Neural progenitor cell (in vitro differentiated cells): ENCODE measurements at regions not wholly inside any gene's neighbourhood (a gene's known extent, or its start where the extent isn't known, plus 50 kb on each side); places are given as distances from the start of the nearest gene placed in this dataset.
"Not testable (repeated sequence)": the region's sequence is repeated elsewhere in the genome, so short reads cannot be mapped to it uniquely, and the experiment has no call there.

Experiments
- DNase-seq: peaks from one replicate; pipeline ENCODE4 v3.0.0-alpha.2; 2016; ENCODE audit warnings: low spot score
- H2AFZ ChIP-seq: fragments of 200-600 bp; sonication (generic); replicated peaks from 2 replicates; pipeline ENCODE4 v1.6.1; 2016; ENCODE audit warnings: antibody characterized with exemption
- H3F3A ChIP-seq: fragments of 200-600 bp; sonication (generic); 2 replicates; pipeline ENCODE4 v1.6.1; 2016; ENCODE audit warnings: antibody characterized with exemption, low read depth
- H3K27ac ChIP-seq: fragments of 200-600 bp; sonication (generic); 2 replicates; pipeline ENCODE4 v1.5.1; 2016; ENCODE audit warnings: mild to moderate bottlenecking
- H3K27me3 ChIP-seq: fragments of 200-600 bp; sonication (generic); 2 replicates; pipeline ENCODE4 v1.6.1; 2016; ENCODE audit warnings: mild to moderate bottlenecking, moderate library complexity
- H3K36me3 ChIP-seq: fragments of 200-600 bp; sonication (generic); 2 replicates; pipeline ENCODE4 v1.5.1; 2016
- H3K4me1 ChIP-seq: fragments of 200-600 bp; sonication (generic); 2 replicates; pipeline ENCODE4 v1.6.1; 2016; ENCODE audit warnings: mixed run types
- H3K4me2 ChIP-seq: fragments of 200-600 bp; sonication (generic); 2 replicates; pipeline ENCODE4 v1.6.1; 2016
- H3K4me3 ChIP-seq: fragments of 200-600 bp; sonication (generic); 2 replicates; pipeline ENCODE4 v1.5.1; 2016
- H3K79me2 ChIP-seq: fragments of 200-600 bp; sonication (generic); 2 replicates; pipeline ENCODE4 v1.6.1; 2016; ENCODE audit warnings: low read depth
- H3K9ac ChIP-seq: fragments of 200-600 bp; sonication (generic); 2 replicates; pipeline ENCODE4 v1.6.1; 2016
- H3K9me3 ChIP-seq: fragments of 200-600 bp; sonication (generic); 2 replicates; pipeline ENCODE4 v1.5.1; 2016; ENCODE audit warnings: low read depth
- H4K20me1 ChIP-seq: fragments of 200-600 bp; sonication (generic); 2 replicates; pipeline ENCODE4 v1.6.1; 2016; ENCODE audit warnings: low read depth
- H3K27ac Mint-ChIP-seq: 3 replicates; pipeline ENCODE4 v1.8.0; 2021; ENCODE audit warnings: mixed read lengths
- H3K27me3 Mint-ChIP-seq: 2 replicates; pipeline ENCODE4 v1.8.0; 2022; ENCODE audit warnings: low read depth, mild to moderate bottlenecking, inconsistent platforms, moderate library complexity, mixed read lengths; ENCODE audit not compliant: insufficient read depth
- H3K36me3 Mint-ChIP-seq: 3 replicates; pipeline ENCODE4 v1.8.0; 2021; ENCODE audit warnings: mixed read lengths
- H3K4me1 Mint-ChIP-seq: 3 replicates; pipeline ENCODE4 v1.8.0; 2021; ENCODE audit warnings: mixed read lengths
- H3K4me3 Mint-ChIP-seq: 3 replicates; pipeline ENCODE4 v1.8.0; 2021; ENCODE audit warnings: mild to moderate bottlenecking, moderate library complexity, mixed read lengths
- H3K9me3 Mint-ChIP-seq: 3 replicates; pipeline ENCODE4 v1.8.0; 2020; ENCODE audit warnings: mixed read lengths
- EZH2 ChIP-seq: fragments of 200-600 bp; sonication (generic); IDR thresholded peaks from 2 replicates; pipeline ENCODE4 v1.6.1; 2017; ENCODE audit warnings: antibody characterized with exemption, mild to moderate bottlenecking, moderate library complexity
- EZH2phosphoT487 ChIP-seq: fragments of 200-600 bp; sonication (generic); IDR thresholded peaks from 2 replicates; pipeline ENCODE4 v1.6.1; 2017; ENCODE audit warnings: antibody characterized with exemption
- TF ChIP-seq, protein P1 (sequence below): fragments of 200-600 bp; sonication (generic); IDR thresholded peaks from 2 replicates; pipeline ENCODE4 v1.5.1; 2017; ENCODE audit warnings: antibody characterized with exemption, mild to moderate bottlenecking

- Mint-ChIP-seq H3K27ac (no peak overlapping the region), H3K27me3 (no peaks in the 10 kb centered on the region), H3K36me3 (peaks cover 23% of the 10 kb centered on the region)
Observed at GRCh38 chr3:51604212-51604611, 65.7 kb downstream of the RAD54L2 start.

DNA sequence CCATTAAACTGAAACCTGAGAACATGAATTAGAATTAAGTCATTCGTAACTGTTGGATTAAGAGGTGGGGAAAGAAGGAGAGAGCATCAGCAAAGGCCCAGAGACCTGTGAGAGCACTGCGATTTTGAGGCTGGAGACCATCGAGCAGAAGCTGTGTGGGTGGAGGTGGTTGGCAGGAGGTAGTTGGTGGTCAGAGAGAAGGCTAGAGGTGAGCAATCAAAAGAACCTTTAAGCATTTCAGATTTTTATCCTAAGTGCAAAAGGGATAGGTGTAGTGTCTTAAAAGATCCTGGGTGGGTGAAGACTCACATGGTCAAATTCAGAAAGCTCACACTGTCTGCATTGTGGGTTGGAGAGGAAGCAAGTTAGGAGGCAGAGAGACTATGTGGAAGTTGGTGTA lies 65.1 kb upstream of the TEX264 start:
- H2AFZ ChIP-seq: no peak overlapping the region
- H3K4me3 ChIP-seq: no peak overlapping the region
- no peaks in the 10 kb centered on the region for H3K9me3 ChIP-seq
- Mint-ChIP-seq H3K9me3 (peaks cover 15% of the 10 kb centered on the region), H3K4me1 (peaks cover 5% of the 10 kb centered on the region), H3K27ac (peak overlapping the region; percentile 25), H3K27me3 (no peaks in the 10 kb centered on the region), H3K36me3 (peaks cover 27% of the 10 kb centered on the region), H3K4me3 (no peak overlapping the region)
- no peak overlapping the region for H3K27ac ChIP-seq
- peaks cover 50% of the 10 kb centered on the region for H3K79me2 ChIP-seq
- no peaks in the 10 kb centered on the region for H4K20me1 ChIP-seq
- no peak for DNase-seq
- no peak for TF ChIP-seq EZH2
- TF ChIP-seq EZH2phosphoT487: no peak
- TF ChIP-seq, protein P1, sequence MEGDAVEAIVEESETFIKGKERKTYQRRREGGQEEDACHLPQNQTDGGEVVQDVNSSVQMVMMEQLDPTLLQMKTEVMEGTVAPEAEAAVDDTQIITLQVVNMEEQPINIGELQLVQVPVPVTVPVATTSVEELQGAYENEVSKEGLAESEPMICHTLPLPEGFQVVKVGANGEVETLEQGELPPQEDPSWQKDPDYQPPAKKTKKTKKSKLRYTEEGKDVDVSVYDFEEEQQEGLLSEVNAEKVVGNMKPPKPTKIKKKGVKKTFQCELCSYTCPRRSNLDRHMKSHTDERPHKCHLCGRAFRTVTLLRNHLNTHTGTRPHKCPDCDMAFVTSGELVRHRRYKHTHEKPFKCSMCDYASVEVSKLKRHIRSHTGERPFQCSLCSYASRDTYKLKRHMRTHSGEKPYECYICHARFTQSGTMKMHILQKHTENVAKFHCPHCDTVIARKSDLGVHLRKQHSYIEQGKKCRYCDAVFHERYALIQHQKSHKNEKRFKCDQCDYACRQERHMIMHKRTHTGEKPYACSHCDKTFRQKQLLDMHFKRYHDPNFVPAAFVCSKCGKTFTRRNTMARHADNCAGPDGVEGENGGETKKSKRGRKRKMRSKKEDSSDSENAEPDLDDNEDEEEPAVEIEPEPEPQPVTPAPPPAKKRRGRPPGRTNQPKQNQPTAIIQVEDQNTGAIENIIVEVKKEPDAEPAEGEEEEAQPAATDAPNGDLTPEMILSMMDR: no peak
- H3K4me2 ChIP-seq: no peak overlapping the region
- no peaks in the 10 kb centered on the region for H3K4me1 ChIP-seq
- no peak overlapping the region for H3K9ac ChIP-seq
- peaks cover 3% of the 10 kb centered on the region for H3F3A ChIP-seq
- H3K36me3 ChIP-seq: no peaks in the 10 kb centered on the region
- no peaks in the 10 kb centered on the region for H3K27me3 ChIP-seq

More at GRCh38 chr3:51604212-51604611, 65.7 kb downstream of the RAD54L2 start:
- H3F3A ChIP-seq: peaks cover 3% of the 10 kb centered on the region
- Mint-ChIP-seq H3K4me3 (no peak overlapping the region), H3K9me3 (peaks cover 12% of the 10 kb centered on the region), H3K4me1 (peaks cover 2% of the 10 kb centered on the region)
- H3K4me3 ChIP-seq: no peak overlapping the region
- no peaks in the 10 kb centered on the region for H3K4me1 ChIP-seq
- H4K20me1 ChIP-seq: no peaks in the 10 kb centered on the region
- H2AFZ ChIP-seq: no peak overlapping the region
- no peak overlapping the region for H3K4me2 ChIP-seq
- H3K36me3 ChIP-seq: no peaks in the 10 kb centered on the region
- H3K9ac ChIP-seq: no peak overlapping the region
- no peaks in the 10 kb centered on the region for H3K9me3 ChIP-seq
- no peak for TF ChIP-seq EZH2
- H3K27ac ChIP-seq: no peak overlapping the region
- no peak for DNase-seq
- H3K79me2 ChIP-seq: peaks cover 44% of the 10 kb centered on the region
- H3K27me3 ChIP-seq: no peaks in the 10 kb centered on the region

GRCh38 chr3:51606871-51607270 lies 64.2 kb upstream of the TEX264 start:
- not testable (repeated sequence) for H3K4me3 Mint-ChIP-seq

DNA sequence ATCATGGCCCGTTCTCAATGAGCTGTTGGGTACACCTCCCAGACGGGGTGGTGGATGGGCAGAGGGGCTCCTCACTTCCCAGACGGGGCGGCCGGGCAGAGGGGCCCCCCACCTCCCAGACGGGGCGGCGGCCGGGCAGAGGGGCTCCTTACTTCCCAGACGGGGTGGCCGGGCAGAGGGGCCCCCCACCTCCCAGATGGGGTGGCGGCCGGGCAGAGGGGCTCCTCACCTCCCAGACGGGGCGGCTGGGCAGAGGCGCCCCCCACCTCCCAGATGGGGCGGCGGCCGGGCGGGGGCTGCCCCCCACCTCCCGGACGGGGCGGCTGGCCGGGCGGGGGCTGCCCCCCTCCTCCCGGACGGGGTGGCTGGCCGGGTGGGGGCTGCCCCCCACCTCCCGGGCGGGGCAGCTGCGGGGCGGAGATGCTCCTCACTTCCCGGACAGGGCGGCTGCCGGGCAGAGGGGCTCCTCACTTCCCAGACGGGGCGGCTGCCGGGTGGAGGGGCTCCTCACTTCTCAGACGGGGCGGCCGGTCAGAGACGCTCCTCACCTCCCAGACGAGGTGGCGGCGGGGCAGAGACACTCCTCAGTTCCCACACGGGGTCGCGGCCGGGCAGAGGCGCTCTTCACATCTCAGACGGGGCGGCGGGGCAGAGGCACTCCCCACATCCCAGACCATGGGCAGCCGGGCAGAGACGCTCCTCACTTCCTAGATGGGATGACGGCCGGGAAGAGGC lies 63.3 kb upstream of the TEX264 start:
- not testable (repeated sequence) for H3K4me1 Mint-ChIP-seq, H3F3A ChIP-seq, H3K4me3 Mint-ChIP-seq, DNase-seq, H3K4me1 ChIP-seq, H4K20me1 ChIP-seq, H3K36me3 ChIP-seq, H3K4me3 ChIP-seq, H3K27ac ChIP-seq, H2AFZ ChIP-seq, H3K9me3 ChIP-seq, H3K27me3 Mint-ChIP-seq, H3K9ac ChIP-seq, H3K27me3 ChIP-seq, H3K27ac Mint-ChIP-seq, H3K4me2 ChIP-seq
- H3K79me2 ChIP-seq: peaks cover 56% of the 10 kb centered on the region
- peaks cover 15% of the 10 kb centered on the region for H3K9me3 Mint-ChIP-seq
- peaks cover 28% of the 10 kb centered on the region for H3K36me3 Mint-ChIP-seq

More at GRCh38 chr3:51606871-51607270, 64.2 kb upstream of the TEX264 start:
- H3K9me3 ChIP-seq, H3K36me3 ChIP-seq, H3K27me3 ChIP-seq, H3K27ac ChIP-seq, H3K9ac ChIP-seq, H3K4me1 Mint-ChIP-seq, H3K27me3 Mint-ChIP-seq, H3K27ac Mint-ChIP-seq, H2AFZ ChIP-seq, H3K4me2 ChIP-seq, H3K4me3 ChIP-seq, DNase-seq, H4K20me1 ChIP-seq, H3F3A ChIP-seq, H3K4me1 ChIP-seq: not testable (repeated sequence)
- peaks cover 55% of the 10 kb centered on the region for H3K79me2 ChIP-seq
- H3K9me3 Mint-ChIP-seq: peaks cover 15% of the 10 kb centered on the region
- peaks cover 27% of the 10 kb centered on the region for H3K36me3 Mint-ChIP-seq

DNA sequence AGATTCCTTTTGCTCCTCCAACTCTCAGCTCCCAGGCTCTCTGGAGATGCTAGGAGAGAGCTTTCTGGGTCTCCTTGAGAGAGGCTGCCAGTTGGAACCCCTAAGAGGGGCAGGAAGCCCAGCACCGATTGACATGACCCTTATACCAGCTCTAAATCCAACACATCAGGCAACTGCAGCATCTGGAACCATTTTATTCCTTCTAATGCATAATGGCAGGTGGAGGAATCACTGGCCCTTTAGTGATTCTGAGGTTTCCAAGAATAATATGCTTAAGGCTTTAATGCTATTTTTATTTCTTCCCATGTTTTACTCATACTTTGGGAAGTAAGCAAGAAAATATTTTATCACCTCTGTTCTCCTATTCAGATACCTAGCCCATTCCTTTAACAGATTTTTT lies 60.3 kb upstream of the TEX264 start:
- Histone ChIP-seq H3K4me2 (no peak overlapping the region), H4K20me1 (peaks cover 8% of the 10 kb centered on the region), H3K79me2 (peaks cover 72% of the 10 kb centered on the region), H3F3A (peaks cover 3% of the 10 kb centered on the region), H3K9me3 (no peaks in the 10 kb centered on the region), H3K9ac (no peak overlapping the region), H2AFZ (no peak overlapping the region), H3K27ac (no peak overlapping the region), H3K4me1 (no peaks in the 10 kb centered on the region), H3K36me3 (no peaks in the 10 kb centered on the region), H3K27me3 (no peaks in the 10 kb centered on the region), H3K4me3 (no peak overlapping the region)
- Mint-ChIP-seq H3K4me3 (no peak overlapping the region), H3K27me3 (no peaks in the 10 kb centered on the region), H3K4me1 (peaks cover 5% of the 10 kb centered on the region), H3K9me3 (peaks cover 15% of the 10 kb centered on the region), H3K27ac (no peak overlapping the region), H3K36me3 (peaks cover 21% of the 10 kb centered on the region)
- no peak for DNase-seq
- TF ChIP-seq EZH2 (no peak), EZH2phosphoT487 (no peak)
- TF ChIP-seq, protein P1: no peak
